ENCODE measurements at regions not wholly inside any gene's neighbourhood (a gene's known extent, or its start where the extent isn't known, plus 50 kb on each side); places are given as distances from the start of the nearest gene placed in this dataset.

DNA sequence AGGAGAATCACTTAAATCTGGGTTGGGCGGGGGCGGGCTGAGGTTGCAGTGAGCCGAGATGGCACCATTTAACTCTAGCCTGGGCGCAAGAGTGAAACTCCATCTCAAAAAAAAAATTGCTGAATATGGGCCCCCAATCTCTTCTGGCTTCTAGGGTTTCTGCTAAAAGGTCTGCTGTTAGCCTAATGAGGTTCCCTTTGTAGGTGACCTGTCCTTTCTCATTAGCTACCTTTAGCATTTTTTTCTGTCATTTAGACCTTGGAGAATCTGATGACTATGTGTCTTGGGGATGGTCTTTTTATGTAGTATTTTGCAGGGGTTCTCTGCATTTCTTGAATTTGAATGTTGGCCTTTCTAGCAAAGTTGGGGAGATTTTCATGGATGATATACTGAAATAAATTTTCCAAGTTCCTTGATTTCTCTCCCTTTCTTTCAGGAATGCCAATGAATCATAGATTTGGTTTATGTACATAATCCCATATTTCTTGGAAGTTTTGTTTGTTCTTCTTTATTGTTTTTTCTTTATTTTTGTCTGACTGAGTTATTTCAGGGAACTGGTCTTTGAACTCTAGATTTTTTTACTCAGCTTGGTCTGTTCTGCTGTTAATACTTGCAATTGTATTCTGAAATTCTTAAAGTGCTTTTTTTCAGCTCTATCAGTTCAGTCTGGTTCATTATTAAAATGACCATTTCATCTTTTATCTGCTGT, 181.5 kb downstream of the TTC6 start (continued):
- no peak for TF ChIP-seq HNRNPLL (IDR thresholded peaks at IDR 0.05; ENCODE audit: low read depth, low read length, poor library complexity, severe bottlenecking)
- no peak for TF ChIP-seq ZNF598 (CRISPR knock-in tag; IDR thresholded peaks at IDR 0.05; ENCODE audit: borderline replicate concordance)
- no peak for TF ChIP-seq SP4 (CRISPR knock-in tag; IDR thresholded peaks at IDR 0.05)

DNA sequence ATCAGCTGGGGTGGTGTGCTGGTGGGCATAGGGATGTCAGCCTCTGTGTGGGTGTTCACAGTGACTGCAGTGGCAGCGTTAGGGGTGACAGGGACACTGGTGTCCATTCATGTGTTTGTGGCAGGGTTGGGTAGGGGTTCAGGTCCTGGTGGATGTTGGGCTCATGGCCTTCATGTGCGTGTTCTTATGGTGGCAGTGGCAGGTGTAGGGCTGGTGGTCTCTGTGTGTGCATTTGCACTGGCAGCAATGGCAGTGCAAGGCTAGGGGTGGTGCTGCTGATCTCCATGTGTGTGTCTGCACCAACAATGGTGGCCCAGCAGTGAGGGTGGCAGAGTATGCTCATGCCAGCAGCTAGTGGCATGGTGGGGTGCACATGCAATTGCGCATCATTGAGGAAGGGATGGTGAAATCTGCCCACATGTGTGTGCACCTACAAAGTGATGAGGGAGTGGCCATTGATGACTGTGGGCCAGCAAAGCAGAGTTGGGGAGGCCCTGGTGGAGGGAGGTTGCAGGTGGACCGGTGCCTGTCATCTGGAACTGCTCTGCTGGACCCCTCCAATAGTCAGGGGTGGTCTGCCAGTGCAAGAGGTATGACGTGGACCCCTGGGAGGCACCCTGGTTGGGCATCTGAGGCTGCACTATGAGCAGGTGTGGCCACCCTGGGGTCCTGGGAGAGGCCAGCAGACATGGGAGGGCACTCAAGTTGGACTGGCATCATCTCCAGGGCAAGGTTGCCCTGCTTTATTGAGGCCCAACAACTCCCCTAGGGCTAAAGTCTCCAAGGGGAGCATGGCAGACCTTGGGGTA, 182.9 kb downstream of the TTC6 start:
- Histone ChIP-seq H3K4me2 (ENCODE audit: low read depth, low read length) (no peak overlapping the region), H3K9me3 (ENCODE audit: low read length) (peaks cover 11% of the 10 kb centered on the region; the same call in 1 of the 2 replicates), H3K9ac (ENCODE audit: insufficient read depth, low read depth, low read length) (no peak overlapping the region), H4K20me1 (ENCODE audit: insufficient read depth, low read length) (no peaks in the 10 kb centered on the region), H3K36me3 (replicated peaks in 1 of 2; ENCODE audit: control insufficient read depth in 1 of 2, insufficient read depth in 2 of 2, low read length in 2 of 2) (no peaks in the 10 kb centered on the region), H3K27me3 (ENCODE audit: control insufficient read depth in 1 of 2, insufficient read depth in 2 of 2, low read length in 2 of 2) (no peaks in the 10 kb centered on the region), H3K4me1 (ENCODE audit: insufficient read depth, low read length) (peaks cover 14% of the 10 kb centered on the region), H3K4me3 (replicated peaks in 1 of 3; ENCODE audit: insufficient read depth in 1 of 3, low read depth in 2 of 3, low read length in 3 of 3) (no peak overlapping the region), H2AFZ (ENCODE audit: low read length) (no peak overlapping the region), H3K27ac (ENCODE audit: extremely low read length, insufficient read depth, low read length) (no peak overlapping the region), H3K79me2 (ENCODE audit: insufficient read depth, low read length) (no peaks in the 10 kb centered on the region)
- CTCF ChIA-PET (ENCODE audit: low intra/inter-chr PET ratio, low total read pairs) = no interaction called here
- 96% methylated on average over 5 of the region's 5 CpGs for WGBS (ENCODE audit: low lambda C conversion rate)
- BruUV-seq (replicated peaks) = no TSS peak
- POLR2A ChIA-PET = interaction anchor here (2.3 kb wide), 1 partner anchor 87 kb away, joined by 6 read pairs; no protein-coding TSS in a partner anchor
- in situ Hi-C loops (cut with HindIII; ENCODE audit: extremely low pct_ligation_motif_present, low pct_unique_long_range_greater_than_20kb) (no loop called here), intact Hi-C loops (cut with micrococcal nuclease; ENCODE audit: unreplicated experiment) (no loop called here)
- no peak for DNase-seq (ENCODE audit: low spot score)
- FAIRE-seq = no peak
- ATAC-seq = peak; percentile 44
- peak; percentile 18; the same call in 1 of the 2 replicates for TF ChIP-seq ZNF225 (CRISPR knock-in tag; IDR thresholded peaks at IDR 0.05)
- no peak for TF ChIP-seq PHF20 (CRISPR knock-in tag; IDR thresholded peaks at IDR 0.05)
- no peak for TF ChIP-seq ZNF678 (CRISPR knock-in tag; IDR thresholded peaks at IDR 0.05)
- TF ChIP-seq MTA1 (CRISPR knock-in tag; IDR thresholded peaks at IDR 0.05; ENCODE audit: borderline replicate concordance) = 0 out of 2 replicates have a peak, but pooled peaks have one; percentile 53
- no peak for TF ChIP-seq ZNF737 (CRISPR knock-in tag; IDR thresholded peaks at IDR 0.05; ENCODE audit: borderline replicate concordance)
- TF ChIP-seq, protein P1, sequence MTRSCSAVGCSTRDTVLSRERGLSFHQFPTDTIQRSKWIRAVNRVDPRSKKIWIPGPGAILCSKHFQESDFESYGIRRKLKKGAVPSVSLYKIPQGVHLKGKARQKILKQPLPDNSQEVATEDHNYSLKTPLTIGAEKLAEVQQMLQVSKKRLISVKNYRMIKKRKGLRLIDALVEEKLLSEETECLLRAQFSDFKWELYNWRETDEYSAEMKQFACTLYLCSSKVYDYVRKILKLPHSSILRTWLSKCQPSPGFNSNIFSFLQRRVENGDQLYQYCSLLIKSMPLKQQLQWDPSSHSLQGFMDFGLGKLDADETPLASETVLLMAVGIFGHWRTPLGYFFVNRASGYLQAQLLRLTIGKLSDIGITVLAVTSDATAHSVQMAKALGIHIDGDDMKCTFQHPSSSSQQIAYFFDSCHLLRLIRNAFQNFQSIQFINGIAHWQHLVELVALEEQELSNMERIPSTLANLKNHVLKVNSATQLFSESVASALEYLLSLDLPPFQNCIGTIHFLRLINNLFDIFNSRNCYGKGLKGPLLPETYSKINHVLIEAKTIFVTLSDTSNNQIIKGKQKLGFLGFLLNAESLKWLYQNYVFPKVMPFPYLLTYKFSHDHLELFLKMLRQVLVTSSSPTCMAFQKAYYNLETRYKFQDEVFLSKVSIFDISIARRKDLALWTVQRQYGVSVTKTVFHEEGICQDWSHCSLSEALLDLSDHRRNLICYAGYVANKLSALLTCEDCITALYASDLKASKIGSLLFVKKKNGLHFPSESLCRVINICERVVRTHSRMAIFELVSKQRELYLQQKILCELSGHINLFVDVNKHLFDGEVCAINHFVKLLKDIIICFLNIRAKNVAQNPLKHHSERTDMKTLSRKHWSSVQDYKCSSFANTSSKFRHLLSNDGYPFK (CRISPR knock-in tag; IDR thresholded peaks at IDR 0.05; ENCODE audit: borderline replicate concordance) = 0 out of 2 replicates have a peak, but pooled peaks have one; percentile 24
- no peak for TF ChIP-seq POLR2AphosphoS2 (IDR thresholded peaks at IDR 0.05; ENCODE audit: low read depth, low read length)
- TF ChIP-seq ZFYVE20 (CRISPR knock-in tag; IDR thresholded peaks at IDR 0.05; ENCODE audit: borderline replicate concordance, low read depth) = 0 out of 2 replicates have a peak, but pooled peaks have one; percentile 10
- TF ChIP-seq HES4 (CRISPR knock-in tag; IDR thresholded peaks at IDR 0.05; ENCODE audit: borderline replicate concordance) = 0 out of 2 replicates have a peak, but pooled peaks have one; percentile 64
- no peak for TF ChIP-seq CENPX (CRISPR knock-in tag; IDR thresholded peaks at IDR 0.05)
- TF ChIP-seq MZF1 (CRISPR knock-in tag; IDR thresholded peaks at IDR 0.05; ENCODE audit: borderline replicate concordance) = 0 out of 2 replicates have a peak, but pooled peaks have one; percentile 54
- no peak for TF ChIP-seq ARNT (IDR thresholded peaks at IDR 0.05)
- TF ChIP-seq SMARCC2 (IDR thresholded peaks at IDR 0.05) = no peak
- TF ChIP-seq, protein P2, sequence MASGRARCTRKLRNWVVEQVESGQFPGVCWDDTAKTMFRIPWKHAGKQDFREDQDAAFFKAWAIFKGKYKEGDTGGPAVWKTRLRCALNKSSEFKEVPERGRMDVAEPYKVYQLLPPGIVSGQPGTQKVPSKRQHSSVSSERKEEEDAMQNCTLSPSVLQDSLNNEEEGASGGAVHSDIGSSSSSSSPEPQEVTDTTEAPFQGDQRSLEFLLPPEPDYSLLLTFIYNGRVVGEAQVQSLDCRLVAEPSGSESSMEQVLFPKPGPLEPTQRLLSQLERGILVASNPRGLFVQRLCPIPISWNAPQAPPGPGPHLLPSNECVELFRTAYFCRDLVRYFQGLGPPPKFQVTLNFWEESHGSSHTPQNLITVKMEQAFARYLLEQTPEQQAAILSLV (CRISPR knock-in tag; IDR thresholded peaks at IDR 0.05; ENCODE audit: borderline replicate concordance) = 0 out of 2 replicates have a peak, but pooled peaks have one; percentile 60
- 0 out of 2 replicates have a peak, but pooled peaks have one; percentile 30 for TF ChIP-seq SPEN (CRISPR knock-in tag; IDR thresholded peaks at IDR 0.05; ENCODE audit: low read depth)
